Astrocyte (in vitro differentiated cells and primary cell): ENCODE measurements at regions not wholly inside any gene's neighbourhood (a gene's known extent, or its start where the extent isn't known, plus 50 kb on each side); places are given as distances from the start of the nearest gene placed in this dataset.

Experiments used
- DNase-seq: peaks from one replicate; pipeline ENCODE4 v3.0.0-alpha.2; 2010; ENCODE audit warnings: low read depth
- FAIRE-seq: peaks from 2 replicates; lab custom pipeline; 2011; peaks lifted over from hg19 to GRCh38; lab: Jason Lieb, UNC
- H2AFZ ChIP-seq: 2 replicates; pipeline ENCODE4 v1.6.0; 2012; ENCODE audit warnings: low read depth, low read length, inconsistent platforms
- H3K27ac ChIP-seq: 2 replicates; pipeline ENCODE4 v1.5.1; 2011; ENCODE audit warnings: low read depth, low read length, inconsistent platforms
- H3K27me3 ChIP-seq: 2 replicates; pipeline ENCODE4 v1.6.0; 2011; ENCODE audit warnings: low read length, inconsistent platforms; ENCODE audit not compliant: insufficient read depth
- H3K36me3 ChIP-seq: 2 replicates; pipeline ENCODE4 v1.5.1; 2011; ENCODE audit warnings: low read length, inconsistent platforms; ENCODE audit not compliant: insufficient read depth
- H3K4me1 ChIP-seq: 2 replicates; pipeline ENCODE4 v1.5.1; 2011; ENCODE audit warnings: low read length, inconsistent platforms; ENCODE audit not compliant: insufficient read depth
- H3K4me2 ChIP-seq: 2 replicates; pipeline ENCODE4 v1.6.0; 2012; ENCODE audit warnings: low read length, inconsistent platforms
- H3K4me3 ChIP-seq: 2 replicates; pipeline ENCODE4 v1.5.1; 2011; ENCODE audit warnings: low read depth, mild to moderate bottlenecking, low read length, inconsistent platforms; ENCODE audit not compliant: insufficient read depth
- H3K79me2 ChIP-seq: 2 replicates; pipeline ENCODE4 v1.6.0; 2012; ENCODE audit warnings: mild to moderate bottlenecking, low read length, inconsistent platforms; ENCODE audit not compliant: insufficient read depth
- H3K9ac ChIP-seq: 2 replicates; pipeline ENCODE4 v1.6.0; 2012; ENCODE audit warnings: mild to moderate bottlenecking, low read length, inconsistent platforms
- H3K9me3 ChIP-seq: 2 replicates; pipeline ENCODE4 v1.5.1; 2012; ENCODE audit warnings: low read depth, mild to moderate bottlenecking, low read length, inconsistent platforms; ENCODE audit not compliant: insufficient read depth
- H4K20me1 ChIP-seq: 2 replicates; pipeline ENCODE4 v1.6.0; 2012; ENCODE audit warnings: low read length, inconsistent platforms; ENCODE audit not compliant: insufficient read depth
- H3K27ac Mint-ChIP-seq: one replicate; pipeline ENCODE4 v1.8.0; 2021; ENCODE audit warnings: mild to moderate bottlenecking, mixed read lengths; ENCODE audit not compliant: unreplicated experiment
- H3K27me3 Mint-ChIP-seq: one replicate; pipeline ENCODE4 v1.8.0; 2021; ENCODE audit warnings: low read depth, mixed read lengths; ENCODE audit not compliant: unreplicated experiment
- H3K36me3 Mint-ChIP-seq: one replicate; pipeline ENCODE4 v1.8.0; 2021; ENCODE audit warnings: low read depth, mixed read lengths; ENCODE audit not compliant: unreplicated experiment
- H3K4me1 Mint-ChIP-seq: one replicate; pipeline ENCODE4 v1.8.0; 2021; ENCODE audit warnings: low read depth, mixed read lengths; ENCODE audit not compliant: unreplicated experiment
- H3K4me3 Mint-ChIP-seq: one replicate; pipeline ENCODE4 v1.8.0; 2021; ENCODE audit warnings: mild to moderate bottlenecking, moderate library complexity, mixed read lengths; ENCODE audit not compliant: unreplicated experiment
- H3K9me3 Mint-ChIP-seq: one replicate; pipeline ENCODE4 v1.8.0; 2021; ENCODE audit warnings: mild to moderate bottlenecking, mixed read lengths; ENCODE audit not compliant: unreplicated experiment
- EZH2 ChIP-seq: IDR thresholded peaks from 2 replicates; pipeline ENCODE4 v1.6.1; 2012; ENCODE audit warnings: mild to moderate bottlenecking, low read length, inconsistent platforms; ENCODE audit not compliant: insufficient read depth
- TF ChIP-seq, protein P1 (sequence below): IDR thresholded peaks from 2 replicates; pipeline ENCODE4 v1.5.1; 2011; ENCODE audit warnings: low read depth, mild to moderate bottlenecking, inconsistent platforms, low read length, moderate library complexity; ENCODE audit not compliant: insufficient read depth

GRCh38 chr9:103904242-103904641 is 189.9 kb upstream of the SMC2 start:
- no peaks in the 10 kb centered on the region for H3K4me1 ChIP-seq
- no peaks in the 10 kb centered on the region for H3K9me3 ChIP-seq
- no peaks in the 10 kb centered on the region for H4K20me1 ChIP-seq
- H3K36me3 ChIP-seq: no peaks in the 10 kb centered on the region
- H3K79me2 ChIP-seq: no peaks in the 10 kb centered on the region
- no peak overlapping the region for H3K4me2 ChIP-seq
- no peak overlapping the region for H3K4me3 ChIP-seq
- no peaks in the 10 kb centered on the region for H3K4me1 Mint-ChIP-seq
- no peak overlapping the region for H3K27ac Mint-ChIP-seq
- no peaks in the 10 kb centered on the region for H3K36me3 Mint-ChIP-seq
- DNase-seq (no peak), FAIRE-seq (no peak)
- H3K27ac ChIP-seq: no peak overlapping the region
- no peaks in the 10 kb centered on the region for H3K9me3 Mint-ChIP-seq
- no peak for TF ChIP-seq EZH2
- TF ChIP-seq, protein P1, sequence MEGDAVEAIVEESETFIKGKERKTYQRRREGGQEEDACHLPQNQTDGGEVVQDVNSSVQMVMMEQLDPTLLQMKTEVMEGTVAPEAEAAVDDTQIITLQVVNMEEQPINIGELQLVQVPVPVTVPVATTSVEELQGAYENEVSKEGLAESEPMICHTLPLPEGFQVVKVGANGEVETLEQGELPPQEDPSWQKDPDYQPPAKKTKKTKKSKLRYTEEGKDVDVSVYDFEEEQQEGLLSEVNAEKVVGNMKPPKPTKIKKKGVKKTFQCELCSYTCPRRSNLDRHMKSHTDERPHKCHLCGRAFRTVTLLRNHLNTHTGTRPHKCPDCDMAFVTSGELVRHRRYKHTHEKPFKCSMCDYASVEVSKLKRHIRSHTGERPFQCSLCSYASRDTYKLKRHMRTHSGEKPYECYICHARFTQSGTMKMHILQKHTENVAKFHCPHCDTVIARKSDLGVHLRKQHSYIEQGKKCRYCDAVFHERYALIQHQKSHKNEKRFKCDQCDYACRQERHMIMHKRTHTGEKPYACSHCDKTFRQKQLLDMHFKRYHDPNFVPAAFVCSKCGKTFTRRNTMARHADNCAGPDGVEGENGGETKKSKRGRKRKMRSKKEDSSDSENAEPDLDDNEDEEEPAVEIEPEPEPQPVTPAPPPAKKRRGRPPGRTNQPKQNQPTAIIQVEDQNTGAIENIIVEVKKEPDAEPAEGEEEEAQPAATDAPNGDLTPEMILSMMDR: no peak
- no peak overlapping the region for H2AFZ ChIP-seq
- H3K4me3 Mint-ChIP-seq: no peak overlapping the region
- no peaks in the 10 kb centered on the region for H3K27me3 ChIP-seq
- no peaks in the 10 kb centered on the region for H3K27me3 Mint-ChIP-seq
- H3K9ac ChIP-seq: no peak overlapping the region

DNA sequence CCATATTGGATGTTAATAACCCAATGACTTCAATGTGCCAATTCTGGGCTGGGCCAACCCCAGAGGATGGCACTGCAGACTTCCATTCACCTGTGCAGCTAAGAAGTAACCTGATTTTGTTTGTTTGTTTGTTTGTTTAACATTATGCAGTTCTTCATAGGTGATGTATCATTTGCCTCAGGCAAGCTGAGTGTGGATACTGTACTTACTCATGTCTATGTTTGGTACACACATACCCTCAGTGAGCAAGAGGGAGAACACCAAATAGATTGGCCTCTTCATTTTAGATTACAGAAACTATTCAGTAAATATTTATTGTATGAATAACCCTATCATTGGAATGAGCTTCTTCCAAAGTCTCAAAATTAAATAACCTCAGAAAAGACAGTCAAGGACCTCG is 180.2 kb upstream of the SMC2 start:
- no peak overlapping the region for H2AFZ ChIP-seq
- H3K9me3 ChIP-seq: no peaks in the 10 kb centered on the region
- no peaks in the 10 kb centered on the region for H3K79me2 ChIP-seq
- no peak overlapping the region for H3K4me2 ChIP-seq
- no peaks in the 10 kb centered on the region for H3K4me1 Mint-ChIP-seq
- TF ChIP-seq, protein P1: no peak
- TF ChIP-seq EZH2: no peak
- no peaks in the 10 kb centered on the region for H3K9me3 Mint-ChIP-seq
- no peaks in the 10 kb centered on the region for H3K27me3 ChIP-seq
- no peak overlapping the region for H3K27ac Mint-ChIP-seq
- no peaks in the 10 kb centered on the region for H3K4me1 ChIP-seq
- H3K27me3 Mint-ChIP-seq: no peaks in the 10 kb centered on the region
- H3K36me3 ChIP-seq: no peaks in the 10 kb centered on the region
- H3K4me3 ChIP-seq: no peak overlapping the region
- no peak overlapping the region for H3K9ac ChIP-seq
- no peaks in the 10 kb centered on the region for H4K20me1 ChIP-seq
- DNase-seq: no peak
- FAIRE-seq: no peak
- H3K36me3 Mint-ChIP-seq: no peaks in the 10 kb centered on the region
- no peak overlapping the region for H3K27ac ChIP-seq
- H3K4me3 Mint-ChIP-seq: no peak overlapping the region

GRCh38 chr9:103919605-103920209 is 174.4 kb upstream of the SMC2 start:
- no peak for FAIRE-seq
- H3K36me3 Mint-ChIP-seq: no peaks in the 10 kb centered on the region

More at GRCh38 chr9:103919605-103920209, 174.4 kb upstream of the SMC2 start:
- H2AFZ ChIP-seq: no peak overlapping the region
- no peak overlapping the region for H3K4me3 ChIP-seq
- no peaks in the 10 kb centered on the region for H3K27me3 ChIP-seq
- no peaks in the 10 kb centered on the region for H3K9me3 ChIP-seq
- H3K36me3 ChIP-seq: no peaks in the 10 kb centered on the region
- Mint-ChIP-seq H3K27me3 (no peaks in the 10 kb centered on the region), H3K4me1 (no peaks in the 10 kb centered on the region), H3K27ac (no peak overlapping the region), H3K4me3 (no peak overlapping the region), H3K9me3 (no peaks in the 10 kb centered on the region)
- H3K9ac ChIP-seq: no peak overlapping the region
- no peaks in the 10 kb centered on the region for H4K20me1 ChIP-seq
- DNase-seq: no peak
- H3K4me1 ChIP-seq: no peaks in the 10 kb centered on the region
- H3K4me2 ChIP-seq: no peak overlapping the region
- H3K79me2 ChIP-seq: no peaks in the 10 kb centered on the region
- TF ChIP-seq EZH2: no peak
- TF ChIP-seq, protein P1: no peak
- H3K27ac ChIP-seq: no peak overlapping the region
